ENCODE measurements at regions not wholly inside any gene's neighbourhood (a gene's known extent, or its start where the extent isn't known, plus 50 kb on each side); places are given as distances from the start of the nearest gene placed in this dataset.

- Mint-ChIP-seq H3K27ac (no peak overlapping the region), H3K4me1 (peaks cover 64% of the 10 kb centered on the region)
- CTCF ChIA-PET, result interaction anchor here (1.5 kb wide), 1 partner anchor 14 kb away, joined by 3 read pairs; no protein-coding TSS in a partner anchor
Measured at GRCh38 chr13:73898276-73898675, 235.9 kb downstream of the KLF12 start.

GRCh38 chr13:73894995-73895571 lies 239.1 kb downstream of the KLF12 start:
- Mint-ChIP-seq H3K4me3 (no peak overlapping the region), H3K4me1 (peaks cover 54% of the 10 kb centered on the region), H3K27ac (no peak overlapping the region), H3K27me3 (no peaks in the 10 kb centered on the region), H3K9me3 (ENCODE audit: low read depth) (no peaks in the 10 kb centered on the region), H3K36me3 (ENCODE audit: low read depth) (peaks cover 15% of the 10 kb centered on the region)
- intact Hi-C loops (cut with DNase I, micrococcal nuclease), result no loop called here
- POLR2A ChIA-PET, result interaction anchor here (0.6 kb wide), 1 partner anchor 27 kb away, joined by 3 read pairs; no protein-coding TSS in a partner anchor
- CTCF ChIA-PET, result interaction anchor here (0.8 to 1.1 kb wide), 3 partner anchors 16 to 278 kb away, joined by 3 to 4 read pairs (median 3); no protein-coding TSS in a partner anchor
- DNase-seq, result no peak
- ATAC-seq, result peak; percentile 67

More at GRCh38 chr13:73898276-73898675, 235.9 kb downstream of the KLF12 start:
- H3K36me3 Mint-ChIP-seq (ENCODE audit: low read depth), result peaks cover 25% of the 10 kb centered on the region
- ATAC-seq, result no peak
- no peak overlapping the region for H3K4me3 Mint-ChIP-seq
- POLR2A ChIA-PET, result no interaction called here
- intact Hi-C loops (cut with DNase I, micrococcal nuclease), result no loop called here
- DNase-seq, result no peak
- H3K9me3 Mint-ChIP-seq (ENCODE audit: low read depth), result no peaks in the 10 kb centered on the region
- no peaks in the 10 kb centered on the region for H3K27me3 Mint-ChIP-seq

- no peaks in the 10 kb centered on the region for H3K27me3 Mint-ChIP-seq
- no peak overlapping the region for H3K27ac Mint-ChIP-seq
- CTCF ChIA-PET, result interaction anchor here (1.1 kb wide), 1 partner anchor 19 kb away, joined by 4 read pairs; no protein-coding TSS in a partner anchor
- intact Hi-C loops (cut with DNase I, micrococcal nuclease), result no loop called here
- no peak overlapping the region for H3K4me3 Mint-ChIP-seq
- no peak for ATAC-seq
- H3K4me1 Mint-ChIP-seq, result peaks cover 52% of the 10 kb centered on the region
- no peaks in the 10 kb centered on the region for H3K9me3 Mint-ChIP-seq (ENCODE audit: low read depth)
- POLR2A ChIA-PET, result no interaction called here
- peaks cover 12% of the 10 kb centered on the region for H3K36me3 Mint-ChIP-seq (ENCODE audit: low read depth)
- DNase-seq, result no peak
Measured at GRCh38 chr13:73893833-73894232, 240.4 kb downstream of the KLF12 start.

- ATAC-seq, result no peak
- no peaks in the 10 kb centered on the region for H3K9me3 Mint-ChIP-seq (ENCODE audit: low read depth)
- ChIA-PET POLR2A (no interaction called here), CTCF (no interaction called here)
- DNase-seq, result no peak
- H3K27me3 Mint-ChIP-seq, result no peaks in the 10 kb centered on the region
- peaks cover 8% of the 10 kb centered on the region for H3K36me3 Mint-ChIP-seq (ENCODE audit: low read depth)
- H3K4me3 Mint-ChIP-seq, result no peak overlapping the region
- intact Hi-C loops (cut with DNase I, micrococcal nuclease), result no loop called here
- no peak overlapping the region for H3K27ac Mint-ChIP-seq
- peaks cover 38% of the 10 kb centered on the region for H3K4me1 Mint-ChIP-seq
Measured at GRCh38 chr13:73891805-73892204, 242.4 kb downstream of the KLF12 start.

GRCh38 chr13:73883162-73883561 lies 251.0 kb downstream of the KLF12 start:
- Mint-ChIP-seq H3K4me1 (peaks cover 29% of the 10 kb centered on the region), H3K27me3 (no peaks in the 10 kb centered on the region), H3K9me3 (ENCODE audit: low read depth) (peaks cover 5% of the 10 kb centered on the region), H3K36me3 (ENCODE audit: low read depth) (peaks cover 36% of the 10 kb centered on the region), H3K27ac (no peak overlapping the region), H3K4me3 (no peak overlapping the region)
- no peak for ATAC-seq
- intact Hi-C loops (cut with DNase I, micrococcal nuclease), result no loop called here
- CTCF ChIA-PET, result no interaction called here
- POLR2A ChIA-PET, result no interaction called here
- no peak for DNase-seq

GRCh38 chr13:73880365-73880764 lies 253.8 kb downstream of the KLF12 start:
- intact Hi-C loops (cut with DNase I, micrococcal nuclease), result no loop called here
- H3K27ac Mint-ChIP-seq, result no peak overlapping the region
- H3K4me3 Mint-ChIP-seq, result no peak overlapping the region
- CTCF ChIA-PET, result no interaction called here
- POLR2A ChIA-PET, result no interaction called here
- H3K36me3 Mint-ChIP-seq (ENCODE audit: low read depth), result peaks cover 21% of the 10 kb centered on the region
- H3K9me3 Mint-ChIP-seq (ENCODE audit: low read depth), result peaks cover 3% of the 10 kb centered on the region
- H3K4me1 Mint-ChIP-seq, result peaks cover 36% of the 10 kb centered on the region
- DNase-seq, result no peak
- ATAC-seq, result no peak
- no peaks in the 10 kb centered on the region for H3K27me3 Mint-ChIP-seq

GRCh38 chr13:73879346-73880015 lies 254.7 kb downstream of the KLF12 start:
- no peak overlapping the region for H3K27ac Mint-ChIP-seq
- DNase-seq, result no peak
- H3K36me3 Mint-ChIP-seq (ENCODE audit: low read depth), result peaks cover 14% of the 10 kb centered on the region
- H3K9me3 Mint-ChIP-seq (ENCODE audit: low read depth), result peaks cover 3% of the 10 kb centered on the region
- CTCF ChIA-PET, result interaction anchor here (0.9 kb wide), 1 partner anchor 161 kb away, joined by 3 read pairs; no protein-coding TSS in a partner anchor
- no peaks in the 10 kb centered on the region for H3K27me3 Mint-ChIP-seq
- peaks cover 37% of the 10 kb centered on the region for H3K4me1 Mint-ChIP-seq
- no peak overlapping the region for H3K4me3 Mint-ChIP-seq
- intact Hi-C loops (cut with DNase I, micrococcal nuclease), result no loop called here
- ATAC-seq, result no peak
- POLR2A ChIA-PET, result no interaction called here

- Mint-ChIP-seq H3K4me1 (peaks cover 46% of the 10 kb centered on the region), H3K27me3 (no peaks in the 10 kb centered on the region), H3K4me3 (no peak overlapping the region), H3K27ac (no peak overlapping the region), H3K36me3 (ENCODE audit: low read depth) (peaks cover 14% of the 10 kb centered on the region), H3K9me3 (ENCODE audit: low read depth) (peaks cover 3% of the 10 kb centered on the region)
- intact Hi-C loops (cut with DNase I, micrococcal nuclease), result no loop called here
- ATAC-seq (no peak), DNase-seq (no peak)
- ChIA-PET POLR2A (interaction anchor here (0.7 kb wide), 1 partner anchor 336 kb away, joined by 3 read pairs; no protein-coding TSS in a partner anchor), CTCF (interaction anchor here (0.6 to 1.3 kb wide), 3 partner anchors 12 to 124 kb away, joined by 3 to 4 read pairs (median 3); no protein-coding TSS in a partner anchor)
Measured at GRCh38 chr13:73877399-73877798, 256.8 kb downstream of the KLF12 start.

GRCh38 chr13:73876323-73876722 lies 257.9 kb downstream of the KLF12 start:
- POLR2A ChIA-PET, result no interaction called here
- Mint-ChIP-seq H3K27me3 (no peaks in the 10 kb centered on the region), H3K4me3 (no peak overlapping the region), H3K36me3 (ENCODE audit: low read depth) (peaks cover 17% of the 10 kb centered on the region), H3K4me1 (peaks cover 49% of the 10 kb centered on the region), H3K9me3 (ENCODE audit: low read depth) (peaks cover 3% of the 10 kb centered on the region), H3K27ac (no peak overlapping the region)
- no peak for ATAC-seq
- intact Hi-C loops (cut with DNase I, micrococcal nuclease), result no loop called here
- CTCF ChIA-PET, result interaction anchor here (1.1 to 1.3 kb wide), 3 partner anchors 28 to 132 kb away, joined by 3 to 5 read pairs (median 3); no protein-coding TSS in a partner anchor
- no peak for DNase-seq

- Mint-ChIP-seq H3K4me3 (no peak overlapping the region), H3K4me1 (peaks cover 52% of the 10 kb centered on the region), H3K27me3 (no peaks in the 10 kb centered on the region), H3K9me3 (ENCODE audit: low read depth) (peaks cover 3% of the 10 kb centered on the region), H3K27ac (no peak overlapping the region), H3K36me3 (ENCODE audit: low read depth) (peaks cover 8% of the 10 kb centered on the region)
- ATAC-seq, result peak; percentile 36
- intact Hi-C loops (cut with DNase I, micrococcal nuclease), result no loop called here
- ChIA-PET POLR2A (no interaction called here), CTCF (interaction anchor here (0.8 to 1.1 kb wide), 2 partner anchors 14 kb away, joined by 3 to 4 read pairs; no protein-coding TSS in a partner anchor)
- DNase-seq, result no peak
Measured at GRCh38 chr13:73873940-73874830, 260.0 kb downstream of the KLF12 start.

- DNase-seq, result no peak
- Mint-ChIP-seq H3K27ac (no peak overlapping the region), H3K4me3 (no peak overlapping the region), H3K4me1 (peaks cover 48% of the 10 kb centered on the region), H3K27me3 (no peaks in the 10 kb centered on the region), H3K36me3 (ENCODE audit: low read depth) (peaks cover 4% of the 10 kb centered on the region), H3K9me3 (ENCODE audit: low read depth) (no peaks in the 10 kb centered on the region)
- peak; percentile 51 for ATAC-seq
- CTCF ChIA-PET, result interaction anchor here (1.2 kb wide), 1 partner anchor 40 kb away, joined by 3 read pairs; no protein-coding TSS in a partner anchor
- intact Hi-C loops (cut with DNase I, micrococcal nuclease), result no loop called here
- POLR2A ChIA-PET, result no interaction called here
Measured at GRCh38 chr13:73872397-73872796, 261.8 kb downstream of the KLF12 start.
